ENCODE measurements at regions not wholly inside any gene's neighbourhood (a gene's known extent, or its start where the extent isn't known, plus 50 kb on each side); places are given as distances from the start of the nearest gene placed in this dataset.

GRCh38 chr1:58983633-58984245, 199.9 kb upstream of the JUN start:
- TF ChIP-seq POLR2AphosphoS5 (IDR thresholded peaks at IDR 0.05; ENCODE audit: insufficient read depth in 1 of 2, low read depth in 1 of 2), result no peak
- TF ChIP-seq POLR2A (IDR thresholded peaks at IDR 0.05), result no peak
- no peak for TF ChIP-seq CTCF (IDR thresholded peaks at IDR 0.05)
- intact Hi-C loops (cut with DNase I), result no loop called here
- H3K4me1 ChIP-seq, result peaks cover 20% of the 10 kb centered on the region
- no peak overlapping the region for H3K4me3 ChIP-seq
- no peaks in the 10 kb centered on the region for H3K27me3 ChIP-seq
- no peaks in the 10 kb centered on the region for H3K9me3 ChIP-seq
- H3K27ac ChIP-seq, result no peak overlapping the region
- H3K36me3 ChIP-seq, result no peaks in the 10 kb centered on the region
- peak in 1 of 2 donors; percentile 13 for DNase-seq (ENCODE audit: extremely low spot score in 2 of 2)

- Histone ChIP-seq H3K27me3 (no peaks in the 10 kb centered on the region), H3K4me1 (peaks cover 16% of the 10 kb centered on the region), H3K9me3 (no peaks in the 10 kb centered on the region), H3K4me3 (no peak overlapping the region), H3K36me3 (no peaks in the 10 kb centered on the region), H3K27ac (no peak overlapping the region)
- intact Hi-C loops (cut with DNase I), result no loop called here
- no peak for DNase-seq (ENCODE audit: extremely low spot score in 2 of 2)
- TF ChIP-seq CTCF (IDR thresholded peaks at IDR 0.05) (no peak), POLR2AphosphoS5 (IDR thresholded peaks at IDR 0.05; ENCODE audit: insufficient read depth in 1 of 2, low read depth in 1 of 2) (no peak), POLR2A (IDR thresholded peaks at IDR 0.05) (no peak)
Observed at GRCh38 chr1:58986996-58987767, 203.3 kb upstream of the JUN start.

- intact Hi-C loops (cut with DNase I), result no loop called here
- DNase-seq (ENCODE audit: extremely low spot score in 2 of 2), result no peak
- Histone ChIP-seq H3K27ac (no peak overlapping the region), H3K4me1 (peaks cover 2% of the 10 kb centered on the region), H3K4me3 (no peak overlapping the region), H3K36me3 (no peaks in the 10 kb centered on the region), H3K27me3 (no peaks in the 10 kb centered on the region), H3K9me3 (no peaks in the 10 kb centered on the region)
- TF ChIP-seq CTCF (IDR thresholded peaks at IDR 0.05) (no peak), POLR2A (IDR thresholded peaks at IDR 0.05) (no peak), POLR2AphosphoS5 (IDR thresholded peaks at IDR 0.05; ENCODE audit: insufficient read depth in 1 of 2, low read depth in 1 of 2) (no peak)
Observed at GRCh38 chr1:58988752-58989151, 204.9 kb upstream of the JUN start.

- intact Hi-C loops (cut with DNase I), result no loop called here
- Histone ChIP-seq H3K27ac (peak overlapping the region; percentile 18), H3K4me1 (peaks cover 6% of the 10 kb centered on the region), H3K36me3 (no peaks in the 10 kb centered on the region), H3K9me3 (no peaks in the 10 kb centered on the region), H3K4me3 (no peak overlapping the region), H3K27me3 (no peaks in the 10 kb centered on the region)
- TF ChIP-seq POLR2A (IDR thresholded peaks at IDR 0.05) (no peak), CTCF (IDR thresholded peaks at IDR 0.05) (no peak), POLR2AphosphoS5 (IDR thresholded peaks at IDR 0.05; ENCODE audit: insufficient read depth in 1 of 2, low read depth in 1 of 2) (no peak)
- DNase-seq (ENCODE audit: extremely low spot score in 2 of 2), result no peak
Observed at GRCh38 chr1:58989845-58990244, 206.0 kb upstream of the JUN start.

DNA sequence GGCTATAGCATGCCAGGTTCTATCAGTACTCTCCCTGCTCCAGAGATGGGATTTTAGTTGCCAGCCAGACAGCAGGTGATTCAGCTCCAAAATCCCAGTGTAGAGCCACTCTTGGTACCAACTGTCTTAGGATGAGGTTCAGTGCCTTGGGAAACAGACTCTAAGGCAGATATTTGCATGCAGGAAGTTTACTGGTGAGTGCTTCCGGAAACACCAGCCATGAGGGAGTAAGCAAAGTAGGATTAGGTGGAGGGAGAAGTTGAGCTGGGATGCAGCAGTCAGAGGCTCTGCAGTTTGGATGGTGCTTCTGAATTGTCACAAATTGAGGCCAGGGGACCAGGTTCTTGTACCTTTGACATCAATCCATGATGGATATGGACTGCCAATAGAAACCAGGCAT, 207.5 kb upstream of the JUN start:
- H3K27ac ChIP-seq, result no peak overlapping the region
- intact Hi-C loops (cut with DNase I), result no loop called here
- no peaks in the 10 kb centered on the region for H3K27me3 ChIP-seq
- no peaks in the 10 kb centered on the region for H3K36me3 ChIP-seq
- no peak overlapping the region for H3K4me3 ChIP-seq
- TF ChIP-seq CTCF (IDR thresholded peaks at IDR 0.05) (no peak), POLR2A (IDR thresholded peaks at IDR 0.05) (no peak), POLR2AphosphoS5 (IDR thresholded peaks at IDR 0.05; ENCODE audit: insufficient read depth in 1 of 2, low read depth in 1 of 2) (no peak)
- DNase-seq (ENCODE audit: extremely low spot score in 2 of 2), result no peak
- peaks cover 14% of the 10 kb centered on the region for H3K4me1 ChIP-seq
- no peaks in the 10 kb centered on the region for H3K9me3 ChIP-seq
